ENCODE measurements at regions not wholly inside any gene's neighbourhood (a gene's known extent, or its start where the extent isn't known, plus 50 kb on each side); places are given as distances from the start of the nearest gene placed in this dataset.

GRCh38 chr18:51250458-51251024, 53.1 kb upstream of the MEX3C start (continued):
- TF ChIP-seq, protein P1, sequence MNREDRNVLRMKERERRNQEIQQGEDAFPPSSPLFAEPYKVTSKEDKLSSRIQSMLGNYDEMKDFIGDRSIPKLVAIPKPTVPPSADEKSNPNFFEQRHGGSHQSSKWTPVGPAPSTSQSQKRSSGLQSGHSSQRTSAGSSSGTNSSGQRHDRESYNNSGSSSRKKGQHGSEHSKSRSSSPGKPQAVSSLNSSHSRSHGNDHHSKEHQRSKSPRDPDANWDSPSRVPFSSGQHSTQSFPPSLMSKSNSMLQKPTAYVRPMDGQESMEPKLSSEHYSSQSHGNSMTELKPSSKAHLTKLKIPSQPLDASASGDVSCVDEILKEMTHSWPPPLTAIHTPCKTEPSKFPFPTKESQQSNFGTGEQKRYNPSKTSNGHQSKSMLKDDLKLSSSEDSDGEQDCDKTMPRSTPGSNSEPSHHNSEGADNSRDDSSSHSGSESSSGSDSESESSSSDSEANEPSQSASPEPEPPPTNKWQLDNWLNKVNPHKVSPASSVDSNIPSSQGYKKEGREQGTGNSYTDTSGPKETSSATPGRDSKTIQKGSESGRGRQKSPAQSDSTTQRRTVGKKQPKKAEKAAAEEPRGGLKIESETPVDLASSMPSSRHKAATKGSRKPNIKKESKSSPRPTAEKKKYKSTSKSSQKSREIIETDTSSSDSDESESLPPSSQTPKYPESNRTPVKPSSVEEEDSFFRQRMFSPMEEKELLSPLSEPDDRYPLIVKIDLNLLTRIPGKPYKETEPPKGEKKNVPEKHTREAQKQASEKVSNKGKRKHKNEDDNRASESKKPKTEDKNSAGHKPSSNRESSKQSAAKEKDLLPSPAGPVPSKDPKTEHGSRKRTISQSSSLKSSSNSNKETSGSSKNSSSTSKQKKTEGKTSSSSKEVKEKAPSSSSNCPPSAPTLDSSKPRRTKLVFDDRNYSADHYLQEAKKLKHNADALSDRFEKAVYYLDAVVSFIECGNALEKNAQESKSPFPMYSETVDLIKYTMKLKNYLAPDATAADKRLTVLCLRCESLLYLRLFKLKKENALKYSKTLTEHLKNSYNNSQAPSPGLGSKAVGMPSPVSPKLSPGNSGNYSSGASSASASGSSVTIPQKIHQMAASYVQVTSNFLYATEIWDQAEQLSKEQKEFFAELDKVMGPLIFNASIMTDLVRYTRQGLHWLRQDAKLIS (CRISPR knock-in tag; IDR thresholded peaks at IDR 0.05; ENCODE audit: borderline replicate concordance), result no peak
- TF ChIP-seq, protein P2, sequence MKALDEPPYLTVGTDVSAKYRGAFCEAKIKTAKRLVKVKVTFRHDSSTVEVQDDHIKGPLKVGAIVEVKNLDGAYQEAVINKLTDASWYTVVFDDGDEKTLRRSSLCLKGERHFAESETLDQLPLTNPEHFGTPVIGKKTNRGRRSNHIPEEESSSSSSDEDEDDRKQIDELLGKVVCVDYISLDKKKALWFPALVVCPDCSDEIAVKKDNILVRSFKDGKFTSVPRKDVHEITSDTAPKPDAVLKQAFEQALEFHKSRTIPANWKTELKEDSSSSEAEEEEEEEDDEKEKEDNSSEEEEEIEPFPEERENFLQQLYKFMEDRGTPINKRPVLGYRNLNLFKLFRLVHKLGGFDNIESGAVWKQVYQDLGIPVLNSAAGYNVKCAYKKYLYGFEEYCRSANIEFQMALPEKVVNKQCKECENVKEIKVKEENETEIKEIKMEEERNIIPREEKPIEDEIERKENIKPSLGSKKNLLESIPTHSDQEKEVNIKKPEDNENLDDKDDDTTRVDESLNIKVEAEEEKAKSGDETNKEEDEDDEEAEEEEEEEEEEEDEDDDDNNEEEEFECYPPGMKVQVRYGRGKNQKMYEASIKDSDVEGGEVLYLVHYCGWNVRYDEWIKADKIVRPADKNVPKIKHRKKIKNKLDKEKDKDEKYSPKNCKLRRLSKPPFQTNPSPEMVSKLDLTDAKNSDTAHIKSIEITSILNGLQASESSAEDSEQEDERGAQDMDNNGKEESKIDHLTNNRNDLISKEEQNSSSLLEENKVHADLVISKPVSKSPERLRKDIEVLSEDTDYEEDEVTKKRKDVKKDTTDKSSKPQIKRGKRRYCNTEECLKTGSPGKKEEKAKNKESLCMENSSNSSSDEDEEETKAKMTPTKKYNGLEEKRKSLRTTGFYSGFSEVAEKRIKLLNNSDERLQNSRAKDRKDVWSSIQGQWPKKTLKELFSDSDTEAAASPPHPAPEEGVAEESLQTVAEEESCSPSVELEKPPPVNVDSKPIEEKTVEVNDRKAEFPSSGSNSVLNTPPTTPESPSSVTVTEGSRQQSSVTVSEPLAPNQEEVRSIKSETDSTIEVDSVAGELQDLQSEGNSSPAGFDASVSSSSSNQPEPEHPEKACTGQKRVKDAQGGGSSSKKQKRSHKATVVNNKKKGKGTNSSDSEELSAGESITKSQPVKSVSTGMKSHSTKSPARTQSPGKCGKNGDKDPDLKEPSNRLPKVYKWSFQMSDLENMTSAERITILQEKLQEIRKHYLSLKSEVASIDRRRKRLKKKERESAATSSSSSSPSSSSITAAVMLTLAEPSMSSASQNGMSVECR (CRISPR knock-in tag; IDR thresholded peaks at IDR 0.05; ENCODE audit: borderline replicate concordance), result no peak

GRCh38 chr18:51251625-51252024, 54.1 kb upstream of the MEX3C start:
- H3K4me3 Mint-ChIP-seq, result no peak overlapping the region
- no peaks in the 10 kb centered on the region; the same call in 1 of the 2 replicates for H3K27me3 Mint-ChIP-seq (ENCODE audit: low read depth)
- peaks cover 6% of the 10 kb centered on the region; the same call in 1 of the 2 replicates for H3K36me3 Mint-ChIP-seq
- peaks cover 15% of the 10 kb centered on the region for H3K9me3 Mint-ChIP-seq
- peaks cover 15% of the 10 kb centered on the region for H3K4me1 Mint-ChIP-seq
- POLR2A ChIA-PET, result no interaction called here
- CTCF ChIA-PET, result no interaction called here
- DNase-seq (ENCODE audit: low spot score) (no peak), ATAC-seq (no peak)
- no peak overlapping the region for H3K27ac Mint-ChIP-seq
- TF ChIP-seq, protein P3, sequence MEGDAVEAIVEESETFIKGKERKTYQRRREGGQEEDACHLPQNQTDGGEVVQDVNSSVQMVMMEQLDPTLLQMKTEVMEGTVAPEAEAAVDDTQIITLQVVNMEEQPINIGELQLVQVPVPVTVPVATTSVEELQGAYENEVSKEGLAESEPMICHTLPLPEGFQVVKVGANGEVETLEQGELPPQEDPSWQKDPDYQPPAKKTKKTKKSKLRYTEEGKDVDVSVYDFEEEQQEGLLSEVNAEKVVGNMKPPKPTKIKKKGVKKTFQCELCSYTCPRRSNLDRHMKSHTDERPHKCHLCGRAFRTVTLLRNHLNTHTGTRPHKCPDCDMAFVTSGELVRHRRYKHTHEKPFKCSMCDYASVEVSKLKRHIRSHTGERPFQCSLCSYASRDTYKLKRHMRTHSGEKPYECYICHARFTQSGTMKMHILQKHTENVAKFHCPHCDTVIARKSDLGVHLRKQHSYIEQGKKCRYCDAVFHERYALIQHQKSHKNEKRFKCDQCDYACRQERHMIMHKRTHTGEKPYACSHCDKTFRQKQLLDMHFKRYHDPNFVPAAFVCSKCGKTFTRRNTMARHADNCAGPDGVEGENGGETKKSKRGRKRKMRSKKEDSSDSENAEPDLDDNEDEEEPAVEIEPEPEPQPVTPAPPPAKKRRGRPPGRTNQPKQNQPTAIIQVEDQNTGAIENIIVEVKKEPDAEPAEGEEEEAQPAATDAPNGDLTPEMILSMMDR (IDR thresholded peaks at IDR 0.05), result no peak
- TF ChIP-seq ATF1 (CRISPR knock-in tag; IDR thresholded peaks at IDR 0.05) (no peak), ZNF317 (CRISPR knock-in tag; IDR thresholded peaks at IDR 0.05; ENCODE audit: borderline replicate concordance, low read depth) (no peak), ZNF416 (CRISPR knock-in tag; IDR thresholded peaks at IDR 0.05) (no peak), ZNF138 (CRISPR knock-in tag; conservative IDR thresholded peaks at IDR 0.05) (no peak), ZNF281 (CRISPR knock-in tag; IDR thresholded peaks at IDR 0.05) (no peak), TEAD1 (CRISPR knock-in tag; IDR thresholded peaks at IDR 0.05) (no peak), HMGA2 (CRISPR knock-in tag; IDR thresholded peaks at IDR 0.05) (no peak), FOXP1 (CRISPR knock-in tag; IDR thresholded peaks at IDR 0.05; ENCODE audit: borderline replicate concordance) (no peak), OVOL2 (CRISPR knock-in tag; IDR thresholded peaks at IDR 0.05; ENCODE audit: borderline replicate concordance) (no peak), E2F5 (CRISPR knock-in tag; IDR thresholded peaks at IDR 0.05) (no peak), SMAD3 (CRISPR knock-in tag; IDR thresholded peaks at IDR 0.05; ENCODE audit: borderline replicate concordance) (no peak), GTF2I (CRISPR knock-in tag; conservative IDR thresholded peaks at IDR 0.05) (no peak), ESRRA (CRISPR knock-in tag; IDR thresholded peaks at IDR 0.05; ENCODE audit: borderline replicate concordance) (no peak), FOXK1 (CRISPR knock-in tag; IDR thresholded peaks at IDR 0.05) (no peak)
- TF ChIP-seq, protein P4, sequence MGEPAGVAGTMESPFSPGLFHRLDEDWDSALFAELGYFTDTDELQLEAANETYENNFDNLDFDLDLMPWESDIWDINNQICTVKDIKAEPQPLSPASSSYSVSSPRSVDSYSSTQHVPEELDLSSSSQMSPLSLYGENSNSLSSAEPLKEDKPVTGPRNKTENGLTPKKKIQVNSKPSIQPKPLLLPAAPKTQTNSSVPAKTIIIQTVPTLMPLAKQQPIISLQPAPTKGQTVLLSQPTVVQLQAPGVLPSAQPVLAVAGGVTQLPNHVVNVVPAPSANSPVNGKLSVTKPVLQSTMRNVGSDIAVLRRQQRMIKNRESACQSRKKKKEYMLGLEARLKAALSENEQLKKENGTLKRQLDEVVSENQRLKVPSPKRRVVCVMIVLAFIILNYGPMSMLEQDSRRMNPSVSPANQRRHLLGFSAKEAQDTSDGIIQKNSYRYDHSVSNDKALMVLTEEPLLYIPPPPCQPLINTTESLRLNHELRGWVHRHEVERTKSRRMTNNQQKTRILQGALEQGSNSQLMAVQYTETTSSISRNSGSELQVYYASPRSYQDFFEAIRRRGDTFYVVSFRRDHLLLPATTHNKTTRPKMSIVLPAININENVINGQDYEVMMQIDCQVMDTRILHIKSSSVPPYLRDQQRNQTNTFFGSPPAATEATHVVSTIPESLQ (CRISPR knock-in tag; IDR thresholded peaks at IDR 0.05), result no peak
- TF ChIP-seq, protein P5, sequence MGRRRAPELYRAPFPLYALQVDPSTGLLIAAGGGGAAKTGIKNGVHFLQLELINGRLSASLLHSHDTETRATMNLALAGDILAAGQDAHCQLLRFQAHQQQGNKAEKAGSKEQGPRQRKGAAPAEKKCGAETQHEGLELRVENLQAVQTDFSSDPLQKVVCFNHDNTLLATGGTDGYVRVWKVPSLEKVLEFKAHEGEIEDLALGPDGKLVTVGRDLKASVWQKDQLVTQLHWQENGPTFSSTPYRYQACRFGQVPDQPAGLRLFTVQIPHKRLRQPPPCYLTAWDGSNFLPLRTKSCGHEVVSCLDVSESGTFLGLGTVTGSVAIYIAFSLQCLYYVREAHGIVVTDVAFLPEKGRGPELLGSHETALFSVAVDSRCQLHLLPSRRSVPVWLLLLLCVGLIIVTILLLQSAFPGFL (CRISPR knock-in tag; IDR thresholded peaks at IDR 0.05; ENCODE audit: borderline replicate concordance), result no peak
